Activated CD4-positive, alpha-beta T cell treated with anti-CD3 and anti-CD28 coated beads for 36 hours (primary cell): ENCODE measurements at regions not wholly inside any gene's neighbourhood (a gene's known extent, or its start where the extent isn't known, plus 50 kb on each side); places are given as distances from the start of the nearest gene placed in this dataset.

ENCODE experiments used
- ATAC-seq: fragments of 200-7000 bp; cut with Tn5 transposase; one replicate; pipeline ENCODE4 v1.10.0; 2021; ENCODE audit warnings: mild to moderate bottlenecking, moderate library complexity
- CTCF ChIA-PET: fragments of 350-600 bp; sonication (Branson Sonifier 250); formaldehyde crosslinking; loops from one replicate; lab custom pipeline; 2021; ENCODE audit warnings: antibody characterized with exemption; lab: Charles Lee
- POLR2A ChIA-PET: fragments of 350-600 bp; sonication (Branson Sonifier 250); formaldehyde crosslinking; loops from one replicate; lab custom pipeline; 2021; ENCODE audit warnings: antibody characterized with exemption, inconsistent platforms; lab: Charles Lee
- DNase-seq: peaks from one replicate; pipeline ENCODE4 v3.0.0-alpha.2; 2020
- H3K27ac Mint-ChIP-seq: one replicate; pipeline ENCODE4 v1.8.0; 2021; ENCODE audit warnings: mixed read lengths
- H3K27me3 Mint-ChIP-seq: one replicate; pipeline ENCODE4 v1.8.0; 2021; ENCODE audit warnings: mixed read lengths
- H3K36me3 Mint-ChIP-seq: one replicate; pipeline ENCODE4 v1.8.0; 2021; ENCODE audit warnings: low read depth, mixed read lengths
- H3K4me1 Mint-ChIP-seq: one replicate; pipeline ENCODE4 v1.8.0; 2021; ENCODE audit warnings: mixed read lengths
- H3K4me3 Mint-ChIP-seq: one replicate; pipeline ENCODE4 v1.8.0; 2021; ENCODE audit warnings: mild to moderate bottlenecking, moderate library complexity, mixed read lengths
- H3K9me3 Mint-ChIP-seq: one replicate; pipeline ENCODE4 v1.8.0; 2021; ENCODE audit warnings: low read depth, mixed read lengths
- intact Hi-C, 2 experiments: fragments of 100-400 bp; cut with DNase I in 1 of 2; cut with micrococcal nuclease in 1 of 2; formaldehyde crosslinking; loops; one replicate each; pipeline versions ENCODE4 v1.14.2 to v1.15.1; 2022 to 2024; cut with DNase I, micrococcal nuclease

DNA sequence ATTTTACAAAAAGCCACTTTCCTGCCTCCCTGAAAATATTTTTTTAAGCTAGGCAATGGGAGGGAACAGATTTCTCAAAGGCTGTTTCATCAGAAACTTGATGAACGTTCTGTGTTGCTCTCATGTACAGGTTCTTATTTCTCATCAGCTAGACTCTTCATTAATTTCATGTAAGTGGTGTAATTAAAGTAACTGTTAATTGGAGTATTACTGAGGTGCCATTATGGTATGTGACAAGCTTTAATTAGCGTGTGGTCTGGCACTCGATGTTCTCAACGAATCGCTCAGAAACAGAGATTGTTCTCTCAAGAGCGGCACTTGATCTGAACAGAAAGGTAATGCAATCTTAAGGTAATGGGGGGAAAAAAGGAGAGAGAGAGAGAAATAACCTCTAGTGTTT is 81.9 kb upstream of the MYCN start:
- H3K9me3 Mint-ChIP-seq: no peaks in the 10 kb centered on the region
- H3K27ac Mint-ChIP-seq: no peak overlapping the region
- no peaks in the 10 kb centered on the region for H3K4me1 Mint-ChIP-seq
- ChIA-PET CTCF (no interaction called here), POLR2A (no interaction called here)
- H3K4me3 Mint-ChIP-seq: no peak overlapping the region
- no peaks in the 10 kb centered on the region for H3K36me3 Mint-ChIP-seq
- intact Hi-C loops: no loop called here
- H3K27me3 Mint-ChIP-seq: peaks cover 22% of the 10 kb centered on the region
- ATAC-seq: no peak
- no peak for DNase-seq

DNA sequence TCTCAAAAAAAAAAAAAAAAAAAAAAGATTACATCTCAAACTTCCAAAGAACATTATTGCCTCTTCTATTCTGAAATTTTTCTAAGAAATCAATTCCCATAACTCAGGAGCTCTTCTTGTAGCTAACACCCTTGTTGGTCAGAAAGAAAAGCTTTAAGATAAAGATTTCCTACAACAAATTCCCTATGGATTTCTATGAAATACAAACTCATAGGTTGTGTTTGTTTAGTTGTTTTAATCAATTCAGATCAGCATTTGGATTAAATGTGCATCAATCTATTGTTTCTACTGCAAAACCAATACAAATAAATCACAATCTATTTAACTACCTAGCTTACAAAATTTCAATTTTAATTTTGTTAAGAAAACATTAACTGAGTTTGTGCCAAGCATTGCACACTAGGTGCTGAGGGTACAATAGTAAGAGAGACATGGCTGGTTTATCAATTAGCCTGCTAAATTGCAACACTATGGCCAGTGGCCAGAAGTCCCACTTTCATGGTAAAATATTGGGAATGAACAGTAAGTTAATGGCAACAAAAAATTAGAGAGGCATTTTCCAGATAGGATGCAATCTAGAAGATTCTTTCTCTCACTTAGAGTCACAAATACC is 80.2 kb upstream of the MYCN start:
- intact Hi-C loops: no loop called here
- H3K4me1 Mint-ChIP-seq: no peaks in the 10 kb centered on the region
- peaks cover 18% of the 10 kb centered on the region for H3K27me3 Mint-ChIP-seq
- H3K36me3 Mint-ChIP-seq: no peaks in the 10 kb centered on the region
- CTCF ChIA-PET: interaction anchor here (0.6 kb wide), 1 partner anchor 186 kb away, joined by 4 read pairs; no protein-coding TSS in a partner anchor
- H3K4me3 Mint-ChIP-seq: no peak overlapping the region
- H3K9me3 Mint-ChIP-seq: no peaks in the 10 kb centered on the region
- ATAC-seq: no peak
- no peak for DNase-seq
- POLR2A ChIA-PET: no interaction called here
- H3K27ac Mint-ChIP-seq: no peak overlapping the region

DNA sequence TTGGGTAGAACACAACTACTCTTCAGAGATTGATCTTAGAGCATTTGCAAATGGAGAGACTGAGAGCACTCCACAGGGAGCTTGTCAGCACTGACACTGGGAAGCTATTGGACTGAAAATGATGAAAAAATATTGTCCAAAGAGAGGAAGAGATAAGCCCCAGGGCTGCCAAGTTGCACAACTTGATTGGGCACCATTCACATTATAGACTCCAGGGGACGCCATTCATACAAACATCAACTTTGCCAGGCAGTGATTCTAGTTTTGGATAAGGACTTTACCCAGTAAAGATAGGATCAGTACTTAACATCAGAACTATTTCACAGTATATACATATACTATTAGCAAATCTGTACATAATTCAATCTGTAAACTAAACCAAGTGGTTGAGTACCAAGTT is 79.6 kb upstream of the MYCN start:
- Mint-ChIP-seq H3K4me3 (no peak overlapping the region), H3K9me3 (no peaks in the 10 kb centered on the region), H3K27me3 (peaks cover 23% of the 10 kb centered on the region), H3K4me1 (no peaks in the 10 kb centered on the region), H3K36me3 (no peaks in the 10 kb centered on the region), H3K27ac (no peak overlapping the region)
- intact Hi-C loops: no loop called here
- CTCF ChIA-PET: interaction anchor here (0.6 kb wide), 1 partner anchor 186 kb away, joined by 4 read pairs; no protein-coding TSS in a partner anchor
- POLR2A ChIA-PET: no interaction called here
- ATAC-seq (no peak), DNase-seq (no peak)

DNA sequence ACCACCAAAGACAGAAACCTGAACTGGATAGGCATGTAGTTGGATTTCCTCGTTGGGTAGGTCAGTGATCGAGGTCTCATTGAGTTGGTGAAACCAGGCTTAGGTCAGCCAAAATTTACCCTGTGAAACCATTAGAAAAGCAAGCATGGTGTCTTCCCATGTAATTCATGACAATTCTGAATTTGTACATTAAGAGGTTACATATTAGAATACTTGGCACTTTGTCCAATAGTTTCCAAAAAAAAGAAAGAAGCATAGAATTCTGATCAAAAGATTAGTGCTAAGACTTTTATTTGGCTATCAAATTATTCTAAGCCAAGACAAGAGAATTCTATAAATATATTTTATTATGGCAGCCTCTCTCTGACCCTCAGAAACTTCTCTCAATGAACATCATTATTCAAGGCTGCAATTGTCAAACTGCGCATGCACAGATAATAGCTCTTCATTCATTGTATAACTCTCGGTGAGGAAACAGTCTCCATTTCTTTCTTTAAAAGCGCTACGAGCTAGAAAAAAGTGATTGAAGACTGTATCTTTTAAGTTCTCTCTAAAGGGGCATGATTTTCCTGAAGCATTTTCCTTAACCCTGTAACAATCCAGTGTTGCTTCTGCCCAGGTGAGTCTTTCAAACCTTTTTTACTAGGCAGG is 79.1 kb upstream of the MYCN start:
- no peak overlapping the region for H3K4me3 Mint-ChIP-seq
- DNase-seq (no peak), ATAC-seq (no peak)
- ChIA-PET CTCF (no interaction called here), POLR2A (no interaction called here)
- no peaks in the 10 kb centered on the region for H3K4me1 Mint-ChIP-seq
- no peak overlapping the region for H3K27ac Mint-ChIP-seq
- H3K9me3 Mint-ChIP-seq: no peaks in the 10 kb centered on the region
- H3K36me3 Mint-ChIP-seq: no peaks in the 10 kb centered on the region
- H3K27me3 Mint-ChIP-seq: peaks cover 21% of the 10 kb centered on the region
- intact Hi-C loops: no loop called here

DNA sequence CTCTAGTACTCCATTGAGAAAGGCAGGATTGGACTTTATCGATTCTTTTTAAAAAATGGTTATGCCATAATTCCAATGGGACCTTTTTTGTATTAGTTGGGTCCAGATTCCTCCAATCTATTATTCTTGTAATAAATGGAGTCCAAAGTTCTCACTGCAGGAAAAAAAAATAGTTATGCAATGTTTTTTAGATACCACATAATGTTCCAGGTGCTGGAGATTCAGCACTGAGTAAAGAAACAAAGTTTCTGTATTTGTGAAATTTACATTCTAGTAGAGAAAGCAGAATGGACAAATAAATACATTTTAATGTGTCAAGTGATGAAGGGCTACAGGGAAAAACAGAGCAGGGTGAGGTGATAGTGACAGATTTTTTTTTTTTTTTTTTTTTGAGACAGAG is 78.5 kb upstream of the MYCN start:
- ChIA-PET POLR2A (no interaction called here), CTCF (no interaction called here)
- intact Hi-C loops: no loop called here
- Mint-ChIP-seq H3K9me3 (no peaks in the 10 kb centered on the region), H3K27me3 (peaks cover 19% of the 10 kb centered on the region), H3K4me1 (no peaks in the 10 kb centered on the region), H3K36me3 (no peaks in the 10 kb centered on the region), H3K4me3 (no peak overlapping the region), H3K27ac (no peak overlapping the region)
- DNase-seq: no peak
- ATAC-seq: no peak

DNA sequence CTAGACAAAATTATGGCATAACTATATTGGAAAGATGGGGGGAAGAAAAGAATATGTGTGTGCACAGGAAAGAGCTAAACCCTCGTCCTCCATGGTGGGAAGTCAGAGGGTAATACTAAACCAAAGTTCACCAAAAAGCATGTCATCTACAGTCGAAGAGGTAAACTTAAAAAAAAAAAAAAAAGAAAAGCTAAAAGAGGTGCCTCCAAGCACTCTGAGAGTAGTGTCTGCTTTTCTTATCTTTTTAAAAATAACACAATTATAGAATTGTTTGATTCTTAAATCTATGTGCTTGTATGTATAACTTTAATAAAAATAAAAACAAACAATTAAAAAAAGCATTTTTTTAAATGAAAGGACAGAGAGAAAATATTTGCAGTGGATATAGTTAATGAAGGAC is 77.3 kb upstream of the MYCN start:
- peaks cover 16% of the 10 kb centered on the region for H3K27me3 Mint-ChIP-seq
- no peak overlapping the region for H3K4me3 Mint-ChIP-seq

DNA sequence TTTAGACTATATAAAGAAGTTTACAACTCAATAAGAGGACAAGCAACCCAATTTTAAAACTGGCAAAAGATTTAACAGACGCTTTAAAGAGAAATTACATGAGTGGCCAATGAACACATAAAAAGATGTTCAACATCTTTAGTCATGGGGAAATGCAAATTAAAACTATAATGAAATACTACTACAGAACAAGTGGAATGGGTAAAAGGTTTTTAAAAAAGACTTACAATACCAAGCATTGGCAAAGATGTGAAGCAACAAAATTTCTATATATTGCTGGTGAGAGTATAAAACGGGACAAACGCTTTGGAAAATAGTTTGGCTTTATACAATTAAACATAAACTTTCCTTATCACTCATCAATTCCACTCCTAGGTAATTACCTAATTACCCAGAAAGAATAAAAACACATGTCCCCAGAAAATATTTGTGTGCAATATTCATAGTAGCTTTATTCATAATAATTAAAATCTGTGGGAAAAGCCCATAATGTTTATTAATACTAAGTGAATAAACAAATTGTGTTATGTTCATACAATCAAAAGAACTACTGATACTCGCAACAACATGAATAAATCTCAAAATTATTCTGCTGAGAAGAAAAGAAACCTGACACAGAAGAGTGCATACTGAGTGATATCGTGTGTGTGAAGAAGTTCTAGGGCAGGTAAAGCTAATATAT is 76.7 kb upstream of the MYCN start:
- ChIA-PET POLR2A (no interaction called here), CTCF (no interaction called here)
- Mint-ChIP-seq H3K4me1 (no peaks in the 10 kb centered on the region), H3K27ac (no peak overlapping the region), H3K9me3 (no peaks in the 10 kb centered on the region), H3K36me3 (no peaks in the 10 kb centered on the region), H3K27me3 (peaks cover 16% of the 10 kb centered on the region), H3K4me3 (no peak overlapping the region)
- ATAC-seq (no peak), DNase-seq (no peak)
- intact Hi-C loops: no loop called here

More for the DNA sequence above, 77.3 kb upstream of the MYCN start:
- Mint-ChIP-seq H3K27ac (no peak overlapping the region), H3K9me3 (no peaks in the 10 kb centered on the region), H3K36me3 (no peaks in the 10 kb centered on the region), H3K4me1 (no peaks in the 10 kb centered on the region)
- ChIA-PET CTCF (no interaction called here), POLR2A (interaction anchor here (0.7 kb wide), 1 partner anchor 499 kb away, joined by 3 read pairs; no protein-coding TSS in a partner anchor)
- ATAC-seq (no peak), DNase-seq (no peak)
- intact Hi-C loops: no loop called here

DNA sequence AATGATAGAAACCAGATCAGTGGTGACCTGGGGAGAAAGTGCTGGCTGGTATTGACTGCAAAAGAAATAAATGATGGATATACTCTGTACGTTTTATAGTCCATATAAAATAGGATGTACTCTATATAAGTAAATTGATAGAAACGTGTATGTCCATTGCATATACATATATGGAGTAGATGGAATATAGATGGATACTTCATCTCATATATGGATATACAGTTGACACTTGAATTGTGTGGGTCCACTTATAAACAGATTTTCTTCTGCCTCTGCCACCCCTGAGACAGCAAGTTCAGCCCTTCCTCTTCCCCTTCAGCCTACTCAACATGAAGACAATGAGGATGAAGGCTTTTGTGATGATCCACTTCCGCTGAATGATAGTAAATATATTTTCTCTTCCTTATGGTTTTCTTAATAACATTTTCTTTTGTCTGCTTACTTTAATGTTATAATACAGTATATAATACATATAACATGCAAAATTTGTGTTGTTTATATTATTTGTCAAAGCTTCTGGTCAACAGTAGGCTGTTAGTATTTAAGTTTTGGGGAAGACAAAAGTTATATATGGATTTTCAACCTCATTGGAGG is 76.1 kb upstream of the MYCN start:
- ATAC-seq: no peak

DNA sequence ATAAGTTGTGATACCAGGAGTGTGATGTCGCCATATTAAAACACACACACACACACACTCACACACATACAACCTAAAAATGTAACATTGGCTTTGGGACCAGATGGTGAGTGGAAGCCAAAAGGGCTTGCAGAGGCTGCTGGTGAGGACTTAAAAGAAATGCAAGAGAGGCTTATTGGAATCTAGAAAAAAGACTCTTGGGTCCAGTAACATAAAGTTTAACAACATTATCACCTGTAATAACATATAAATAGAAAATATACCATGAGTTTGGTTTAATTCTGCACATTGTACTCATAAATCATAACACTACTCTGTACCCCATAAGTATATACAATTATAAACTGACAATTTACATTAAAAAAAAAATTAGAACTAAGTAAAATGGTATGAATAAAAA is 74.4 kb upstream of the MYCN start:
- H3K4me3 Mint-ChIP-seq: no peak overlapping the region
- no peaks in the 10 kb centered on the region for H3K9me3 Mint-ChIP-seq
- no peak for ATAC-seq
- H3K36me3 Mint-ChIP-seq: no peaks in the 10 kb centered on the region
- peaks cover 13% of the 10 kb centered on the region for H3K27me3 Mint-ChIP-seq
- CTCF ChIA-PET: no interaction called here
- intact Hi-C loops: no loop called here
- no peaks in the 10 kb centered on the region for H3K4me1 Mint-ChIP-seq
- H3K27ac Mint-ChIP-seq: no peak overlapping the region
- no peak for DNase-seq
- POLR2A ChIA-PET: no interaction called here

More for the DNA sequence above, 76.1 kb upstream of the MYCN start:
- Mint-ChIP-seq H3K4me1 (no peaks in the 10 kb centered on the region), H3K27ac (no peak overlapping the region), H3K9me3 (no peaks in the 10 kb centered on the region), H3K27me3 (peaks cover 13% of the 10 kb centered on the region), H3K36me3 (no peaks in the 10 kb centered on the region), H3K4me3 (no peak overlapping the region)
- intact Hi-C loops: no loop called here
- ChIA-PET POLR2A (no interaction called here), CTCF (no interaction called here)
- no peak for DNase-seq

DNA sequence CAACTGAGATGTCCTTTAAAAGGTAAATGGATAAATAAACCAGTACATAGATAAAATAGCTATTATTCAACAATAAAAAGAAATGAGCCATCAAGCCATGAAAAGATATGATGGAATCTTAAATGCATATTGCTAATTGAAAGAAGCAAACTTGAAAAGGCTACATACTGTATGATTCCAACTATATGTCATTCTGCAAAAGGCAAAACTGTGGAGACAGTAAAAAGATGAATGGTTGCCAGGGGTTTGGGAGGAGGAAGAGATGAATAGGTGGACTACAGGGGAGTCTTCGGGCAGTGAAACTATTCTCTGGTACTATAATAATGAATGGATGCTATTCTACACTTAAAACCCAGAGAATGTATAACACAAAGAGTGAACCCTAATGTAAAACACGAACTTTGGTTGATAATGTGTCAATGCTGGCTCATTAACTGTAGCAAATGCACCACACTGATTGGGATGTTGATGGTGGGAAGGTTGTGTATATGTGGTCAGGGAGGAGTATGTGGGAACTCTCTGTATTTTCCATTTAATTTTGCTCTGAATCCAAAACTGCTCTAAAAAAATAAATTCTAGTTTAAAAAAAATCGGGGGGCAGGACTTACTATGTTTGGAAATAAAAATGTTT is 73.7 kb upstream of the MYCN start:
- ATAC-seq (no peak), DNase-seq (no peak)
- Mint-ChIP-seq H3K36me3 (no peaks in the 10 kb centered on the region), H3K27ac (no peak overlapping the region), H3K4me3 (no peak overlapping the region), H3K9me3 (no peaks in the 10 kb centered on the region), H3K4me1 (no peaks in the 10 kb centered on the region), H3K27me3 (peaks cover 13% of the 10 kb centered on the region)
- ChIA-PET POLR2A (no interaction called here), CTCF (no interaction called here)
- intact Hi-C loops: no loop called here

DNA sequence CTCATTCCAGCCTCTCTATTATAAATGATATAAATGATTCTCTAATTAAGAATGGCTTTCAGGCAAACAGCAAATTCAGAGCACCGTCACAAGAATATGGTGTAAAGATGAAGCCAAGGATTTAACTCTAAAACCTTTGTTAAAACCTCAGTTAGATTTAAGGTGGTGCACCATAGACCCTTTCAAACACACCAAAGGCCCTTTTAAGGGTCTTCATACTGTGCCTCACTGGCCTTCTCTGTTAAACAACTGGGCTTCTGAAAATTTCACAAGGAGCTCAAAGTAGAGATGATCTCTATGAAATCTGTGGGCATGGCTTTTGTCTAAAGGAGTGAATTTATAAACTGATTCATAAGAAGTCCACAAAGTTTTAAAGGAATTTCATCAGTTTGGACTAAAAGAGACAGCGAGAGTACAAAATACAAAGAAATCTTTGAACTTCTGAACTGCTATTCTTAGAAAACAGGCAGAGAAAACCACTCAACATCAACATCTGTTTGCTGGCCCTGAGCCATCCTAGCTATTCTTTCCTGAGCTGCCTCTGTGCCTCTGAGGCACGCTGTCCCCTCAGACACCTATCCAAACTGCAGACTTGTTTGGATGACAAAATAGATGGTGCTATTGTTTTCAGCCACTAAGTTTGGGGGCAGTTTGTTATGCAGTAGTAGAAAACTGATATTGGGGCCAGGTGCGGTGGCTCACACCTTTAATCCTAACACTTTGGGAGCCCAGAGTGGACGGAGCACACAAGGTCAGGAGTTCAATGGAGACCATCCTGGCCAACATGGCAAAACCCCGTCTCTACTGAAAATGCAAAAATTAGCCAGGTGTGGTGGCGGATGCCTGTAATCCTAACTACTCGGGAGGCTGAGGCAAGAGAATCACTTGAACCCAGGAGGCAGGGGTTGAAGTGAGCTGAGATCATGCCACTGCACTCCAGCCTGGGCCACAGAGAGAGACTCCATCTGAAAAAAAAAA is 72.9 kb upstream of the MYCN start:
- ATAC-seq (no peak), DNase-seq (no peak)
- H3K9me3 Mint-ChIP-seq: no peaks in the 10 kb centered on the region
- CTCF ChIA-PET: no interaction called here
- POLR2A ChIA-PET: no interaction called here
- H3K27me3 Mint-ChIP-seq: peaks cover 13% of the 10 kb centered on the region
- H3K36me3 Mint-ChIP-seq: no peaks in the 10 kb centered on the region
- intact Hi-C loops: no loop called here
- H3K4me3 Mint-ChIP-seq: no peak overlapping the region
- H3K27ac Mint-ChIP-seq: no peak overlapping the region
- H3K4me1 Mint-ChIP-seq: no peaks in the 10 kb centered on the region
